ENCODE measurements at regions not wholly inside any gene's neighbourhood (a gene's known extent, or its start where the extent isn't known, plus 50 kb on each side); places are given as distances from the start of the nearest gene placed in this dataset.

GRCh38 chr14:97771340-97772045 lies 974.3 kb downstream of the VRK1 start:
- Histone ChIP-seq H2AK5ac (ENCODE audit: low read depth, low read length) (no peak overlapping the region), H4K8ac (ENCODE audit: low read depth, low read length) (no peak overlapping the region), H2BK12ac (ENCODE audit: low read length) (no peak overlapping the region), H3K79me1 (ENCODE audit: low read depth, low read length) (no peaks in the 10 kb centered on the region), H3K14ac (ENCODE audit: low read length) (no peak overlapping the region), H2BK15ac (ENCODE audit: low read length) (no peak overlapping the region), H3K18ac (ENCODE audit: low read length) (no peak overlapping the region), H3K4ac (ENCODE audit: low read length) (no peak overlapping the region), H3K36me3 (replicated peaks in 1 of 2; ENCODE audit: control insufficient read depth in 2 of 2, insufficient read depth in 2 of 2, low read length in 2 of 2) (no peaks in the 10 kb centered on the region), H4K91ac (ENCODE audit: low read depth, low read length, poor library complexity) (no peak overlapping the region), H3K23ac (ENCODE audit: low read depth, low read length, poor library complexity) (no peak overlapping the region), H3K4me2 (ENCODE audit: insufficient read depth, low read length, poor library complexity, severe bottlenecking) (no peak overlapping the region), H3K27me3 (ENCODE audit: control insufficient read depth in 3 of 3, insufficient read depth in 3 of 3, low read depth in 1 of 3, low read length in 3 of 3) (no peaks in the 10 kb centered on the region), H3K9me3 (replicated peaks in 1 of 2; ENCODE audit: control insufficient read depth in 2 of 2, insufficient read depth in 1 of 2, low read depth in 1 of 2, low read length in 2 of 2) (no peaks in the 10 kb centered on the region), H3K4me1 (ENCODE audit: control insufficient read depth in 2 of 2, insufficient read depth in 1 of 2, low read depth in 1 of 2, low read length in 2 of 2) (no peaks in the 10 kb centered on the region), H3K4me3 (ENCODE audit: low read length in 2 of 2) (no peak overlapping the region), H2BK5ac (ENCODE audit: low read length) (no peak overlapping the region), H3K27ac (replicated peaks; ENCODE audit: low read length) (no peak overlapping the region), H3K9ac (ENCODE audit: low read depth, low read length, poor library complexity) (no peak overlapping the region), H2AFZ (ENCODE audit: low read length) (no peak overlapping the region), H2BK120ac (ENCODE audit: low read depth, low read length) (no peak overlapping the region)
- WGBS, 2 donors (ENCODE audit: extremely low coverage in 2 of 2, insufficient read length in 2 of 2, insufficient replicate concordance in 1 of 2): no CpG with 5 or more reads among the region's 8 CpGs
- DNase-seq (ENCODE audit: low spot score): no peak

- no peak overlapping the region for H4K8ac ChIP-seq (ENCODE audit: low read depth, low read length)
- no peaks in the 10 kb centered on the region for H3K4me1 ChIP-seq (ENCODE audit: control insufficient read depth in 2 of 2, insufficient read depth in 1 of 2, low read depth in 1 of 2, low read length in 2 of 2)
- H3K9me3 ChIP-seq (replicated peaks in 1 of 2; ENCODE audit: control insufficient read depth in 2 of 2, insufficient read depth in 1 of 2, low read depth in 1 of 2, low read length in 2 of 2): no peaks in the 10 kb centered on the region
- no peaks in the 10 kb centered on the region for H3K36me3 ChIP-seq (replicated peaks in 1 of 2; ENCODE audit: control insufficient read depth in 2 of 2, insufficient read depth in 2 of 2, low read length in 2 of 2)
- no peak overlapping the region for H3K4ac ChIP-seq (ENCODE audit: low read length)
- no CpG with 5 or more reads among the region's 6 CpGs for WGBS, 2 donors (ENCODE audit: extremely low coverage in 2 of 2, insufficient read length in 2 of 2, insufficient replicate concordance in 1 of 2)
- H3K27me3 ChIP-seq (ENCODE audit: control insufficient read depth in 3 of 3, insufficient read depth in 3 of 3, low read depth in 1 of 3, low read length in 3 of 3): no peaks in the 10 kb centered on the region
- no peak overlapping the region for H4K91ac ChIP-seq (ENCODE audit: low read depth, low read length, poor library complexity)
- H2BK12ac ChIP-seq (ENCODE audit: low read length): no peak overlapping the region
- no peak overlapping the region for H3K27ac ChIP-seq (replicated peaks; ENCODE audit: low read length)
- no peak overlapping the region for H2BK120ac ChIP-seq (ENCODE audit: low read depth, low read length)
- H2AK5ac ChIP-seq (ENCODE audit: low read depth, low read length): no peak overlapping the region
- H3K23ac ChIP-seq (ENCODE audit: low read depth, low read length, poor library complexity): no peak overlapping the region
- no peaks in the 10 kb centered on the region for H3K79me1 ChIP-seq (ENCODE audit: low read depth, low read length)
- no peak overlapping the region for H2AFZ ChIP-seq (ENCODE audit: low read length)
- no peak overlapping the region for H3K14ac ChIP-seq (ENCODE audit: low read length)
- H2BK5ac ChIP-seq (ENCODE audit: low read length): no peak overlapping the region
- no peak overlapping the region for H3K18ac ChIP-seq (ENCODE audit: low read length)
- H3K9ac ChIP-seq (ENCODE audit: low read depth, low read length, poor library complexity): no peak overlapping the region
- H3K4me2 ChIP-seq (ENCODE audit: insufficient read depth, low read length, poor library complexity, severe bottlenecking): no peak overlapping the region
- no peak overlapping the region for H2BK15ac ChIP-seq (ENCODE audit: low read length)
- no peak for DNase-seq (ENCODE audit: low spot score)
- no peak overlapping the region for H3K4me3 ChIP-seq (ENCODE audit: low read length in 2 of 2)
Measured at GRCh38 chr14:97773598-97773997, 976.4 kb downstream of the VRK1 start.

GRCh38 chr14:97776890-97777558 lies 979.8 kb downstream of the VRK1 start:
- Histone ChIP-seq H3K36me3 (replicated peaks in 1 of 2; ENCODE audit: control insufficient read depth in 2 of 2, insufficient read depth in 2 of 2, low read length in 2 of 2) (no peaks in the 10 kb centered on the region), H3K27me3 (ENCODE audit: control insufficient read depth in 3 of 3, insufficient read depth in 3 of 3, low read depth in 1 of 3, low read length in 3 of 3) (no peaks in the 10 kb centered on the region), H2AFZ (ENCODE audit: low read length) (no peak overlapping the region), H4K91ac (ENCODE audit: low read depth, low read length, poor library complexity) (no peak overlapping the region), H3K4ac (ENCODE audit: low read length) (no peak overlapping the region), H3K18ac (ENCODE audit: low read length) (no peak overlapping the region), H2BK120ac (ENCODE audit: low read depth, low read length) (no peak overlapping the region), H3K14ac (ENCODE audit: low read length) (no peak overlapping the region), H3K4me1 (ENCODE audit: control insufficient read depth in 2 of 2, insufficient read depth in 1 of 2, low read depth in 1 of 2, low read length in 2 of 2) (no peaks in the 10 kb centered on the region), H2BK15ac (ENCODE audit: low read length) (no peak overlapping the region), H3K9me3 (replicated peaks in 1 of 2; ENCODE audit: control insufficient read depth in 2 of 2, insufficient read depth in 1 of 2, low read depth in 1 of 2, low read length in 2 of 2) (no peaks in the 10 kb centered on the region), H3K27ac (replicated peaks; ENCODE audit: low read length) (no peak overlapping the region), H3K79me1 (ENCODE audit: low read depth, low read length) (peaks cover 2% of the 10 kb centered on the region), H3K9ac (ENCODE audit: low read depth, low read length, poor library complexity) (no peak overlapping the region), H3K4me3 (ENCODE audit: low read length in 2 of 2) (no peak overlapping the region), H3K4me2 (ENCODE audit: insufficient read depth, low read length, poor library complexity, severe bottlenecking) (no peak overlapping the region), H2AK5ac (ENCODE audit: low read depth, low read length) (no peak overlapping the region), H2BK12ac (ENCODE audit: low read length) (no peak overlapping the region), H3K23ac (ENCODE audit: low read depth, low read length, poor library complexity) (no peak overlapping the region), H2BK5ac (ENCODE audit: low read length) (no peak overlapping the region), H4K8ac (ENCODE audit: low read depth, low read length) (no peak overlapping the region)
- no peak for DNase-seq (ENCODE audit: low spot score)
- WGBS, 2 donors (ENCODE audit: extremely low coverage in 2 of 2, insufficient read length in 2 of 2, insufficient replicate concordance in 1 of 2): no CpG with 5 or more reads among the region's 5 CpGs

- H2BK12ac ChIP-seq (ENCODE audit: low read length): no peak overlapping the region
- no peak overlapping the region for H3K4me2 ChIP-seq (ENCODE audit: insufficient read depth, low read length, poor library complexity, severe bottlenecking)
- no peak overlapping the region for H3K14ac ChIP-seq (ENCODE audit: low read length)
- no peak overlapping the region for H3K27ac ChIP-seq (replicated peaks; ENCODE audit: low read length)
- H3K79me1 ChIP-seq (ENCODE audit: low read depth, low read length): peaks cover 2% of the 10 kb centered on the region
- no peak overlapping the region for H3K23ac ChIP-seq (ENCODE audit: low read depth, low read length, poor library complexity)
- no peak overlapping the region for H3K9ac ChIP-seq (ENCODE audit: low read depth, low read length, poor library complexity)
- WGBS, 2 donors (ENCODE audit: extremely low coverage in 2 of 2, insufficient read length in 2 of 2, insufficient replicate concordance in 1 of 2): no CpG with 5 or more reads among the region's 9 CpGs
- no peaks in the 10 kb centered on the region for H3K4me1 ChIP-seq (ENCODE audit: control insufficient read depth in 2 of 2, insufficient read depth in 1 of 2, low read depth in 1 of 2, low read length in 2 of 2)
- H2BK5ac ChIP-seq (ENCODE audit: low read length): no peak overlapping the region
- no peaks in the 10 kb centered on the region for H3K36me3 ChIP-seq (replicated peaks in 1 of 2; ENCODE audit: control insufficient read depth in 2 of 2, insufficient read depth in 2 of 2, low read length in 2 of 2)
- no peak overlapping the region for H4K8ac ChIP-seq (ENCODE audit: low read depth, low read length)
- H2AK5ac ChIP-seq (ENCODE audit: low read depth, low read length): no peak overlapping the region
- no peak overlapping the region for H3K18ac ChIP-seq (ENCODE audit: low read length)
- no peaks in the 10 kb centered on the region for H3K27me3 ChIP-seq (ENCODE audit: control insufficient read depth in 3 of 3, insufficient read depth in 3 of 3, low read depth in 1 of 3, low read length in 3 of 3)
- no peak overlapping the region for H3K4me3 ChIP-seq (ENCODE audit: low read length in 2 of 2)
- H2AFZ ChIP-seq (ENCODE audit: low read length): no peak overlapping the region
- no peak overlapping the region for H3K4ac ChIP-seq (ENCODE audit: low read length)
- no peak overlapping the region for H2BK15ac ChIP-seq (ENCODE audit: low read length)
- no peak for DNase-seq (ENCODE audit: low spot score)
- H4K91ac ChIP-seq (ENCODE audit: low read depth, low read length, poor library complexity): no peak overlapping the region
- no peaks in the 10 kb centered on the region for H3K9me3 ChIP-seq (replicated peaks in 1 of 2; ENCODE audit: control insufficient read depth in 2 of 2, insufficient read depth in 1 of 2, low read depth in 1 of 2, low read length in 2 of 2)
- no peak overlapping the region for H2BK120ac ChIP-seq (ENCODE audit: low read depth, low read length)
Measured at GRCh38 chr14:97777622-97778355, 980.6 kb downstream of the VRK1 start.
